ENCODE measurements at regions not wholly inside any gene's neighbourhood (a gene's known extent, or its start where the extent isn't known, plus 50 kb on each side); places are given as distances from the start of the nearest gene placed in this dataset.

DNA sequence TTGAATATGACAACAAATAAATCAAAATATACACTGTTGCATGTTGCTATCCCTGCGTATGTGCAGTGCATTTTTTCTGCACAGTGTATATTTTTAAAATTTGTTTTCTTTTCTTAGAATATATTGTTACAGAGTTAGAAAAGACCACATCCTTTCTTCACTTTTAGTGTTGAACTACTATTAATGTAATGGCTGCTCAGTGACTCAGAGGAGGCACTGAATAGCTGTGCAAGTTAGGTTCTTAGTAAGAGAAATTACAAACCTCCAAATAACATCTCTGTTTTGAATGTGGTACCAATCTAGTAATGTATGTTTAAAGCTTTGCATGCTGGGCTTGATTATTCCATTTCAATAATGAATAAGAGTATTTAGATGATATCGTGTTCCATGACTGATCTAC, 208.9 kb upstream of the PRR16 start:
- H3K4me3 ChIP-seq (replicated peaks; ENCODE audit: low read depth, low read length) = no peak overlapping the region
- TF ChIP-seq, protein P1, sequence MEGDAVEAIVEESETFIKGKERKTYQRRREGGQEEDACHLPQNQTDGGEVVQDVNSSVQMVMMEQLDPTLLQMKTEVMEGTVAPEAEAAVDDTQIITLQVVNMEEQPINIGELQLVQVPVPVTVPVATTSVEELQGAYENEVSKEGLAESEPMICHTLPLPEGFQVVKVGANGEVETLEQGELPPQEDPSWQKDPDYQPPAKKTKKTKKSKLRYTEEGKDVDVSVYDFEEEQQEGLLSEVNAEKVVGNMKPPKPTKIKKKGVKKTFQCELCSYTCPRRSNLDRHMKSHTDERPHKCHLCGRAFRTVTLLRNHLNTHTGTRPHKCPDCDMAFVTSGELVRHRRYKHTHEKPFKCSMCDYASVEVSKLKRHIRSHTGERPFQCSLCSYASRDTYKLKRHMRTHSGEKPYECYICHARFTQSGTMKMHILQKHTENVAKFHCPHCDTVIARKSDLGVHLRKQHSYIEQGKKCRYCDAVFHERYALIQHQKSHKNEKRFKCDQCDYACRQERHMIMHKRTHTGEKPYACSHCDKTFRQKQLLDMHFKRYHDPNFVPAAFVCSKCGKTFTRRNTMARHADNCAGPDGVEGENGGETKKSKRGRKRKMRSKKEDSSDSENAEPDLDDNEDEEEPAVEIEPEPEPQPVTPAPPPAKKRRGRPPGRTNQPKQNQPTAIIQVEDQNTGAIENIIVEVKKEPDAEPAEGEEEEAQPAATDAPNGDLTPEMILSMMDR (IDR thresholded peaks at IDR 0.05; ENCODE audit: low read depth, low read length, missing control alignments) = no peak
- no peak for DNase-seq (ENCODE audit: extremely low read depth, low read depth)

DNA sequence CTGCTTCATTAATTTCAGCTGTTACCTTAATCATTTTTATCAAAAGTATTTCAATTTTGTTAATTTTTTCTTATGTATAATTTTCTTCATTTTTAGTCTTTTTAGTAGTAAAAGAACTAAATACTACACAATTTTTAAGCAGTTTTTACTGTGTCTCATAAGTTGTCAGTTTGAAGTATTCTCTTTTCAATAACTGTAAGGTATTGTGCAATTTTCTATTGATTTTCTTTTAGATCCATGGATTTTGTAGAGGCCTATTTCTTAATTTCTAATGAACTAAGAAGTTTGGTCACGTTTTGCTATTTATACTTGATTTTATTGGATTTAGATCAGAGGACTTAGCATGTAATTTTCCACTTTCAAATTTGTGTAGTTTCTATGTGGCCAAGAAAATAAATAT, 207.7 kb upstream of the PRR16 start:
- no peak overlapping the region for H3K4me3 ChIP-seq (replicated peaks; ENCODE audit: low read depth, low read length)
- TF ChIP-seq, protein P1 (IDR thresholded peaks at IDR 0.05; ENCODE audit: low read depth, low read length, missing control alignments) = no peak
- no peak for DNase-seq (ENCODE audit: extremely low read depth, low read depth)

DNA sequence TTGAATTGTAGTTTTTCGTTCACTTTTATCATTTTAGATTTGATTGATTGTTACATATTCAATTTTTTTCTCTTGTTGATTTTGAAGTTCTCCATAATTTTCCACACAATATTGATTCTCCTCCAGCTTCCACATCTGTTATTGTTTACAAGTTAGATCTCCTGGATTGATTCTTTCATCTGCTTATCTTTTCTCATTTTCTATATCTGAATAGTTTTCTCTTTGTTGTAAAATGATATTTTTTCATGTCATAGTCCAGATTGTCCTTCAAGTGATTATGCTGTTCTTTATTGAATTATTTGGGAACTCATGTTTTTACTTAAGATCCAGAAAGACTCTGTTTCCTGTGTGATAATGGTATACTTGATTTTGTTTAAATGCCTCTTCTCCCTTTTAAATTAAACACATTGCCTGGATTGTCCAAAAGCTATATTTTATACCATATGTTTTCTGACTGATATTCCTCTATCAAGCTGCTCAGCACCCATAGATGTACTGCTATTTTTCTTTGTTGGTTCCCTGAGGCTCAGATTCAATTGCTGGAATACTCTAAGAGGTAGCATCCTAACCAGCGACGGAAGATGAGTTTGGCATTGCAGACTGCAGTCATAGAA, 206.6 kb upstream of the PRR16 start:
- TF ChIP-seq, protein P1 (IDR thresholded peaks at IDR 0.05; ENCODE audit: low read depth, low read length, missing control alignments) = no peak
- H3K4me3 ChIP-seq (replicated peaks; ENCODE audit: low read depth, low read length) = no peak overlapping the region
- no peak for DNase-seq (ENCODE audit: extremely low read depth, low read depth)

DNA sequence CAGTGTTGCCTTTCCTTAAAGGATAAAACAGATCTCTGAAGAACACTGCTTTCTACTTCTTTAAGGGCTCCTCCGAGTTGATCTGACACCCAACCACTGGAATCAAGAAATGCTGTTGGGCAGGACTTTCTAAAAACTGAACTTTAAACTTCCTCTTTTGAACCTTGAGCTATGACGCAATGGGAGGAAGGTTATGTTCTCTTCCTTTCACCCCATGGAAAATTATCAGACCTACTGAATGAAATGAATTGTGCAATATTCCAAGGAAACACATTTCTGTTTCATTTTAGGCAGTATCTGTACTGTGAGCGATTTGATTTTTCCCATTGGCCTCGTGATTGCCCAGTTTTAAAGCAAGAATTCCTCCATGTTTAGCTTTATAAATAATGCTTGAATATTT, 206.0 kb upstream of the PRR16 start:
- no peak overlapping the region for H3K4me3 ChIP-seq (replicated peaks; ENCODE audit: low read depth, low read length)
- TF ChIP-seq, protein P1 (IDR thresholded peaks at IDR 0.05; ENCODE audit: low read depth, low read length, missing control alignments) = no peak
- no peak for DNase-seq (ENCODE audit: extremely low read depth, low read depth)

DNA sequence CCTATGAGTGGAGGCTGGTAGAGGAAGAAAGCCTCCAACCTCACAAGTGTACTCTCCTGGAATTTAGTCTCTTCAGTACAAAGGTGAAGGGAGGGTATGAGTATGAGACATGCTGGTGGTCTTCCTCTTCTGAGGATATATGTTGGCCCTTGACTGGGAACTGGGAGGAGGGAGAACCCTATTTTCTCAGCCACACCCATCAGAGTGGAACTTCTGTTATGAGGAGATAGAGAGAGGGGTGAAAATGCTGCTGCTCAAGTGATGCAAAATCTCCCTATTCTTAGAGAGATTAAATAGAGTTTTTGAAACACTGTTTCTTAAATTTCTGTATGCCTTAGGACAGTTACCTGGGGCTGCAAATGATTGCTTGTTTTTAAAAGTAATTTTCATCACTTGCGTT, 203.4 kb upstream of the PRR16 start:
- DNase-seq (ENCODE audit: extremely low read depth, low read depth) = no peak
- TF ChIP-seq, protein P1 (IDR thresholded peaks at IDR 0.05; ENCODE audit: low read depth, low read length, missing control alignments) = no peak
- no peak overlapping the region for H3K4me3 ChIP-seq (replicated peaks; ENCODE audit: low read depth, low read length)

DNA sequence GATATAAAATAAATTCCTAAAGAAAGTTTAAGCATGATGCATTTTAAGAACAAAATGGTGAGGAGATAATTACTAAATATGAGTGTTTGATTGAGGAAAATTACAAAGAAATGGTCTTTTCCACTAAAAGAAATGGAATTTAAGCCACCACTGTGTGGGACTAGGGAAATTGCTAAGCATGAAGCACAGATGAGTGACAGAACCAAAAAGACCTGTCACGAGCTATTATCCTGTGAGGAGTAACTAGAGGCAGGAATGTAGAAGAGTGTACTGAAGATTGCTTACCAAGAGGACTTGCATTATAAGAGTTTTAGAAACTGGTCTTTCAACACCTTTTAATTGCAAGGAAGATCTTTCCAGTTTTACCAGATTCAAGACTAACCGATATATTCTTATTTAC, 193.6 kb upstream of the PRR16 start:
- no peak overlapping the region for H3K4me3 ChIP-seq (replicated peaks; ENCODE audit: low read depth, low read length)
- DNase-seq (ENCODE audit: extremely low read depth, low read depth) = no peak
- TF ChIP-seq, protein P1 (IDR thresholded peaks at IDR 0.05; ENCODE audit: low read depth, low read length, missing control alignments) = no peak

DNA sequence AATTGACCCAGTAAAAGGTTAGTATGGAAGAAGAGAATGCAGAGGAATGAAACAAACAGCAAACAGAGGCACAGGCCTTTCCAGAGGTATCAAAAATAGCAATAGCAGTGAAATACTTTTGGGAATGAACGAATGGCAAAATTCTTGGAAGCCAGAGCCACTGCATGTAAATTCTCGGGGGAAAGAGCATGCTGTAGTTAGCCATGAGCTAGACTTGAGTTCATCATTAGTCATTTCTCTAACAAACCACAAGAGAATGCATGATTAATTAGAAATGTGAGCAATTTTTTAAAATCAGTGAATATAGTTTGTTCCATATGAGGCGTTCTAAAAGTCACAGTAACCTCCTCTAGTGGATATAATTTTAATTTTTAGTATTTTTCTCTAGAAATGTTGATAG, 170.3 kb upstream of the PRR16 start:
- H3K4me3 ChIP-seq (replicated peaks; ENCODE audit: low read depth, low read length) = no peak overlapping the region
- peak; percentile 20 for DNase-seq (ENCODE audit: extremely low read depth, low read depth)
- TF ChIP-seq, protein P1 (IDR thresholded peaks at IDR 0.05; ENCODE audit: low read depth, low read length, missing control alignments) = no peak

Data from HFF-Myc (cell line).